ENCODE measurements at regions not wholly inside any gene's neighbourhood (a gene's known extent, or its start where the extent isn't known, plus 50 kb on each side); places are given as distances from the start of the nearest gene placed in this dataset.
A peak's percentile ranks its signal among the peaks of the same experiment; 100 is the strongest.
"Not testable (repeated sequence)": the region's sequence is repeated elsewhere in the genome, so short reads cannot be mapped to it uniquely, and the experiment has no call there.

- no peak for DNase-seq (ENCODE audit: low read depth)
- no peak for TF ChIP-seq CTCF (IDR thresholded peaks at IDR 0.05; ENCODE audit: control insufficient read depth, insufficient read depth, low read depth, low read length, missing control alignments)
These were observed 605.8 kb upstream of the CAMK1G start for GRCh38 chr1:208977638-208978256.

GRCh38 chr1:208979776-208980175 is 603.7 kb upstream of the CAMK1G start:
- no peak for TF ChIP-seq CTCF (IDR thresholded peaks at IDR 0.05; ENCODE audit: control insufficient read depth, insufficient read depth, low read depth, low read length, missing control alignments)
- DNase-seq (ENCODE audit: low read depth), result no peak
- no peak overlapping the region for H3K4me3 ChIP-seq (ENCODE audit: control insufficient read depth, low read depth, low read length)

More at GRCh38 chr1:208977638-208978256, 605.8 kb upstream of the CAMK1G start:
- no peak overlapping the region for H3K4me3 ChIP-seq (ENCODE audit: control insufficient read depth, low read depth, low read length)

DNA sequence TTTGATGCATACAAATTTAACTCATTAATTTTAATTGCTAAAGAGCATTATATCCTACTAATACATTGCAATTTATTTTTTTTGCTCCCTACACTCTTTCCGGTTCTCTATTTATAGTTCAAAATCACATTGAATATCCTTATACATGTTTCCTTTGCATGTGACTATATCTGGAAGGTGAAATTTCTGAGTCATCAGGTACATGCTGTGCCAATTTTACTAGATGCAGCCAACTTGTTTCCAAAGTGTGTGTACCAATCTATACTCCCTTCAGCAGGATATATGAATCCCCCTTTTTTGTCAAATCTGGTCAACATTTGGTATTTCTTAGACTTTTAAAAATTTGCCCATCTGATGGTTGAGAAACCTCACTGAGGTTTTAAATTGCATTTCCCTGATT is 602.9 kb upstream of the CAMK1G start:
- no peak overlapping the region for H3K4me3 ChIP-seq (ENCODE audit: control insufficient read depth, low read depth, low read length)
- TF ChIP-seq CTCF (IDR thresholded peaks at IDR 0.05; ENCODE audit: control insufficient read depth, insufficient read depth, low read depth, low read length, missing control alignments), result no peak
- no peak for DNase-seq (ENCODE audit: low read depth)

DNA sequence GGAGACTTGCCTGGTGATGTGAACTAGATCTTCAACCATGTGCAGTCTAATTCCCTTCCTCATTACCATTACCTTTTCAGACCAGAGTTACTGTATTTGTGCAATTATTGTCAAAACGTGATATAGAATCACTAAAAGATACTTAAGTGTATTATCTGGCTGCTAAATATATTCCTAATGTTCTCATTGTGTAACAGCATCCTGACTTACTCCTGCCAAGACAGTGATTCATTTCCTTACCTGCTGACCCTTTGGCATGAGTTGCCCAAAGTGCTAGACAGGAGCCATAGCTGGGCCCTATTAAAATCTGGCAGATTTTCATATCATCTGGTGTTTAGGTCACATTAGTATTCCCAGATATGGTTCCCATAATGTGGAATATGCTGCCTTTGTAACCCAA is 598.3 kb upstream of the CAMK1G start:
- no peak overlapping the region for H3K4me3 ChIP-seq (ENCODE audit: control insufficient read depth, low read depth, low read length)
- no peak for DNase-seq (ENCODE audit: low read depth)
- no peak for TF ChIP-seq CTCF (IDR thresholded peaks at IDR 0.05; ENCODE audit: control insufficient read depth, insufficient read depth, low read depth, low read length, missing control alignments)

DNA sequence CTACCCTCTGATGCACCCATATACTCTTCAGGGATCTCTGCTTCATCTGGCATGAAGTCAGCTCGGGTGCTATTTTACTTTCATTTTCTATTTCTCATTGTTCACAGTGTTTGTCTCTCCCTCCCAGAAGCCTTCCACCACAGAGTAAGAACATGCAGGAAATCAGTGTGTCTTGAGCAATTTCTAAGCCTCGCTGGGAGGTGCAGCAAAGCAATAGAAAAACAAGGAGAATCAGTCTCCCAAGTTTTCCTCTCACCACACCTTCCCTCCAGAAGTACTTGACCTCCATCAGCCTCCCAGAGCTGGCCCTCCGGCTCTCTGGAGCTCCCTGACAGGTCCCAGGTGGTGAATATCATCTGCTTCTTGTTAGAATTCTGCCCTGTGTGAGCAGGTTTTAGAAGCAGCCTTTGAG is 594.7 kb upstream of the CAMK1G start:
- DNase-seq (ENCODE audit: low read depth), result peak; percentile 29
- no peak for TF ChIP-seq CTCF (IDR thresholded peaks at IDR 0.05; ENCODE audit: control insufficient read depth, insufficient read depth, low read depth, low read length, missing control alignments)
- H3K4me3 ChIP-seq (ENCODE audit: control insufficient read depth, low read depth, low read length), result peak overlapping the region; percentile 29

- no peak for DNase-seq (ENCODE audit: low read depth)
- TF ChIP-seq CTCF (IDR thresholded peaks at IDR 0.05; ENCODE audit: control insufficient read depth, insufficient read depth, low read depth, low read length, missing control alignments), result no peak
- H3K4me3 ChIP-seq (ENCODE audit: control insufficient read depth, low read depth, low read length), result no peak overlapping the region
These were observed 593.1 kb upstream of the CAMK1G start for GRCh38 chr1:208990456-208990855.

DNA sequence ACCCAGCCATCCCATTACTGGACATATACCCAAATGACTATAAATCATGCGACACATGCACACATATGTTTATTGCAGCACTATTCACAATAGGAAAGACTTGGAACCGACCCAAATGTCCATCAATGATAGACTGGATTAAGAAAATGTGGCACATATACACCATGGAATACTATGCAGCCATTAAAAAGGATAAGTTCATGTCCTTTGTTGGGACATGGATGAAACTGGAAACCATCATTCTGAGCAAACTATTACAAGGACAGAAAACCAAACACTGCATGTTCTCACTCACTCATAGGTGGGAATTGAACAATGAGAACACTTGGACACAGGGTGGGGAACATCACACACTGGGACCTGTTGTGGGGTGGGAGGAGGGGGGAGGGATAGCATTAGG is 586.5 kb upstream of the CAMK1G start:
- not testable (repeated sequence) for DNase-seq (ENCODE audit: low read depth); H3K4me3 ChIP-seq (ENCODE audit: control insufficient read depth, low read depth, low read length)

All from AG09309 (cell line).